ENCODE measurements at regions not wholly inside any gene's neighbourhood (a gene's known extent, or its start where the extent isn't known, plus 50 kb on each side); places are given as distances from the start of the nearest gene placed in this dataset.

- TF ChIP-seq JUND (IDR thresholded peaks at IDR 0.05; ENCODE audit: borderline replicate concordance, low read depth, low read length) = no peak
- TF ChIP-seq JUND (tag; IDR thresholded peaks at IDR 0.05; ENCODE audit: borderline replicate concordance, low read depth, low read length) = no peak
- no peak for TF ChIP-seq ZNF274 (IDR thresholded peaks at IDR 0.05; ENCODE audit: borderline replicate concordance, low read depth, low read length)
Observed at GRCh38 chr11:128642571-128642970, 51.3 kb upstream of the FLI1 start.
